Natural killer cell (primary cell): ENCODE measurements at regions not wholly inside any gene's neighbourhood (a gene's known extent, or its start where the extent isn't known, plus 50 kb on each side); places are given as distances from the start of the nearest gene placed in this dataset.

Source experiments
- ATAC-seq, 3 donors: fragments of 150-1000 bp in 2 of 3; fragments of 200-7000 bp in 1 of 3; cut with Tn5 transposase; 1 replicate in 1 of 3; 2 replicates in 2 of 3; pipeline ENCODE4 v1.10.0; 2021; ENCODE audit warnings: mild to moderate bottlenecking in 2 of 3, moderate library complexity in 2 of 3
- DNase-seq, 2 donors: peaks; one replicate each; pipeline versions ENCODE4 v3.0.0 to v3.0.0-alpha.2; 2013 to 2021; ENCODE audit warnings: mixed read lengths in 1 of 2
- H3K27ac ChIP-seq: one replicate; pipeline ENCODE4 v1.5.1; 2013; ENCODE audit warnings: mild to moderate bottlenecking, low read length
- H3K27me3 ChIP-seq: one replicate; pipeline ENCODE4 v1.6.1; 2013; ENCODE audit warnings: low read length; ENCODE audit not compliant: control insufficient read depth, insufficient read depth
- H3K36me3 ChIP-seq: one replicate; pipeline ENCODE4 v1.6.1; 2013; ENCODE audit warnings: low read length; ENCODE audit not compliant: control insufficient read depth, insufficient read depth
- H3K4me1 ChIP-seq: one replicate; pipeline ENCODE4 v1.6.1; 2013; ENCODE audit warnings: low read length; ENCODE audit not compliant: control insufficient read depth, insufficient read depth
- H3K4me3 ChIP-seq: one replicate; pipeline ENCODE4 v1.5.1; 2013; ENCODE audit warnings: low read length
- H3K9me3 ChIP-seq: one replicate; pipeline ENCODE4 v1.6.1; 2013; ENCODE audit warnings: low read length; ENCODE audit not compliant: control insufficient read depth, insufficient read depth
- H3K27ac Mint-ChIP-seq, 2 donors: one replicate each; pipeline ENCODE4 v1.8.0; 2022; ENCODE audit warnings: mild to moderate bottlenecking in 2 of 2, mixed read lengths in 2 of 2, moderate library complexity in 1 of 2
- H3K27me3 Mint-ChIP-seq, 2 donors: one replicate each; pipeline ENCODE4 v1.8.0; 2022; ENCODE audit warnings: low read depth in 2 of 2, mixed read lengths in 2 of 2
- H3K36me3 Mint-ChIP-seq: one replicate; pipeline ENCODE4 v1.8.0; 2022; ENCODE audit warnings: mixed read lengths
- H3K4me1 Mint-ChIP-seq, 2 donors: one replicate each; pipeline ENCODE4 v1.8.0; 2022; ENCODE audit warnings: mixed read lengths in 2 of 2
- H3K4me3 Mint-ChIP-seq: one replicate; pipeline ENCODE4 v1.8.0; 2022; ENCODE audit warnings: mild to moderate bottlenecking, moderate library complexity, mixed read lengths
- H3K9me3 Mint-ChIP-seq, 2 donors: one replicate each; pipeline ENCODE4 v1.8.0; 2022; ENCODE audit warnings: mixed read lengths in 2 of 2
- WGBS: methylation state at CpG from one replicate; pipeline ENCODE4 v1.1.7; 2013; ENCODE audit warnings: missing lambda C conversion rate; ENCODE audit not compliant: insufficient coverage; 5-methylcytosine and 5-hydroxymethylcytosine counted together
- intact Hi-C: fragments of 100-400 bp; cut with micrococcal nuclease; formaldehyde crosslinking; loops from one replicate; pipeline ENCODE4 v1.14.2; 2022
- TF ChIP-seq, protein P1 (sequence below): fragments of 200-600 bp; IDR thresholded peaks from one replicate; pipeline ENCODE4 v1.8.0; 2022; ENCODE audit warnings: antibody characterized with exemption

DNA sequence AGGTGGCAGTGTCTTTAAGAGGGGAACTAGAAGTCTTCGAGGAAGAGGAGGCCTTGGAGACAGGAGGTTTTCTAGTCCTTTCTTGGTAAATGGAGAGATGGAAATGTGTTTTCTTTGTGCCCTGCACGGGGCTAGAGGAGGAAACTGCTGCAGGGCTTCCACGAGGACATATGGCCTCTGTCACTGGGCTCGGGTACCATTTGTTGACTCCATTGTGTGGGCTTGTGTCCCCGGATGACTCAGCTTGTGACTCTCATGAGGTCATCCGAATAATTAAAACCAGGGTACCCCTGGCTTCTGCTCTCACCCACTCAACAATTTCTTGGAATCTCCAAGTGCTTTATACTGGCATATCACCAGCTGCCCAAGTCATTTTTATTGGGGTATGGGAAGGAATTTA lies 261.7 kb downstream of the KIF4B start:
- Mint-ChIP-seq H3K9me3 (peaks cover 0 to 4% of the 10 kb centered on the region in 2 donors), H3K27me3 (no peaks in the 10 kb centered on the region), H3K27ac (no peak overlapping the region), H3K36me3 (no peaks in the 10 kb centered on the region), H3K4me3 (no peak overlapping the region), H3K4me1 (no peaks in the 10 kb centered on the region)
- DNase-seq (no peak), ATAC-seq (no peak)
- Histone ChIP-seq H3K27me3 (no peaks in the 10 kb centered on the region), H3K27ac (no peak overlapping the region), H3K36me3 (no peaks in the 10 kb centered on the region), H3K9me3 (no peaks in the 10 kb centered on the region), H3K4me3 (no peak overlapping the region), H3K4me1 (no peaks in the 10 kb centered on the region)
- TF ChIP-seq, protein P1, sequence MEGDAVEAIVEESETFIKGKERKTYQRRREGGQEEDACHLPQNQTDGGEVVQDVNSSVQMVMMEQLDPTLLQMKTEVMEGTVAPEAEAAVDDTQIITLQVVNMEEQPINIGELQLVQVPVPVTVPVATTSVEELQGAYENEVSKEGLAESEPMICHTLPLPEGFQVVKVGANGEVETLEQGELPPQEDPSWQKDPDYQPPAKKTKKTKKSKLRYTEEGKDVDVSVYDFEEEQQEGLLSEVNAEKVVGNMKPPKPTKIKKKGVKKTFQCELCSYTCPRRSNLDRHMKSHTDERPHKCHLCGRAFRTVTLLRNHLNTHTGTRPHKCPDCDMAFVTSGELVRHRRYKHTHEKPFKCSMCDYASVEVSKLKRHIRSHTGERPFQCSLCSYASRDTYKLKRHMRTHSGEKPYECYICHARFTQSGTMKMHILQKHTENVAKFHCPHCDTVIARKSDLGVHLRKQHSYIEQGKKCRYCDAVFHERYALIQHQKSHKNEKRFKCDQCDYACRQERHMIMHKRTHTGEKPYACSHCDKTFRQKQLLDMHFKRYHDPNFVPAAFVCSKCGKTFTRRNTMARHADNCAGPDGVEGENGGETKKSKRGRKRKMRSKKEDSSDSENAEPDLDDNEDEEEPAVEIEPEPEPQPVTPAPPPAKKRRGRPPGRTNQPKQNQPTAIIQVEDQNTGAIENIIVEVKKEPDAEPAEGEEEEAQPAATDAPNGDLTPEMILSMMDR = no peak
- 75% methylated on average over 5 of the region's 6 CpGs for WGBS
- intact Hi-C loops = no loop called here

DNA sequence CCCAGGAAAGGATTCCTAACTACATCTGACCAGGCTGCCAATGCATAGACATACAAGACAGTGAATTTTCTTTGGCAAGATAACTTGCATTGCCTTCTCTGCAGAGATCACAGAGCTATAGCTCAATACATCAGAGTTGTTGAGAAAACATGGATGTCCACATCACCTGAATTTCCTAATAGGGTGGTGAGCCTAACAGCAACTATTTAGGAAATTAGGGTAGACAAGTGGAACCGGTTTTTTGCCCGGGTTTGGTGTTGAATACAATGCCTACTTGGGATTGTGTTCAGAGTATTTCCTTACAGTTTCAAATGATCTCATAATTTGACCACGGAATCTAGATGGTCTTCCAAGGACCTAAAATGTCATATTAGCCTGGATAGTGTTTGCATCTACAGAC lies 262.7 kb downstream of the KIF4B start:
- H3K36me3 ChIP-seq = no peaks in the 10 kb centered on the region
- Mint-ChIP-seq H3K27me3 (no peaks in the 10 kb centered on the region), H3K4me3 (no peak overlapping the region), H3K4me1 (no peaks in the 10 kb centered on the region), H3K9me3 (peaks cover 0 to 6% of the 10 kb centered on the region in 2 donors), H3K27ac (no peak overlapping the region), H3K36me3 (no peaks in the 10 kb centered on the region)
- no peaks in the 10 kb centered on the region for H3K27me3 ChIP-seq
- H3K4me1 ChIP-seq = no peaks in the 10 kb centered on the region
- DNase-seq (no peak), ATAC-seq (no peak)
- intact Hi-C loops = no loop called here
- no peak overlapping the region for H3K27ac ChIP-seq
- 90% methylated on average over 3 of the region's 3 CpGs for WGBS
- no peaks in the 10 kb centered on the region for H3K9me3 ChIP-seq
- TF ChIP-seq, protein P1 = no peak
- no peak overlapping the region for H3K4me3 ChIP-seq

DNA sequence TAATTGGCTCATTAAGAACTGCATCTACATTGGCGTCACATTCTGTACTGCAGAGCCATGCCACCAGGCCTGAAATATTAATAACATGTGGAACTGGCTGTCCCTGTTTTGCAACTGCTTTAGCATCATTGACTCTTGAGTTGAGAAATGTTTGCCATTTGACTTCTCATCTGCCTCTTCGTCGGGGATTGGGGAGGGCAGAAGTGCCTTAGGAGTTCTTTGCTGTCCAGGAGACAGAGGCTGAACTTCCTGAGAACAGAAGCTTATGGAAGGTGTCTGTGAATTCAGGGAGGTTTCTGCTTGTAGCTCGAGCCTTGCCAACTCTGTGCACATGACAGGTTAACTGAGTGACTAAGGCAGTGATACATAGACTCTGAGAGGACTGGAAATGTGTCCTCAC lies 265.0 kb downstream of the KIF4B start:
- no peak for DNase-seq
- peaks cover 0 to 6% of the 10 kb centered on the region in 2 donors for H3K9me3 Mint-ChIP-seq

More for the DNA sequence above, 265.0 kb downstream of the KIF4B start:
- Histone ChIP-seq H3K4me1 (no peaks in the 10 kb centered on the region), H3K27ac (no peak overlapping the region), H3K36me3 (no peaks in the 10 kb centered on the region), H3K27me3 (no peaks in the 10 kb centered on the region), H3K4me3 (no peak overlapping the region), H3K9me3 (no peaks in the 10 kb centered on the region)
- no peak overlapping the region for H3K4me3 Mint-ChIP-seq
- 79% methylated on average over 4 of the region's 4 CpGs for WGBS
- TF ChIP-seq, protein P1 = no peak
- no peak for ATAC-seq
- H3K36me3 Mint-ChIP-seq = no peaks in the 10 kb centered on the region
- H3K4me1 Mint-ChIP-seq = no peaks in the 10 kb centered on the region
- H3K27ac Mint-ChIP-seq = no peak overlapping the region
- no peaks in the 10 kb centered on the region for H3K27me3 Mint-ChIP-seq
- intact Hi-C loops = no loop called here
